Jurkat, Clone E6-1 (cell line): ENCODE measurements at regions not wholly inside any gene's neighbourhood (a gene's known extent, or its start where the extent isn't known, plus 50 kb on each side); places are given as distances from the start of the nearest gene placed in this dataset.

Experiments used
- DNase-seq: peaks from one replicate; pipeline ENCODE4 v3.0.0-alpha.2; 2011; ENCODE audit warnings: low read depth, low spot score
- H3K4me3 ChIP-seq: 2 replicates; pipeline ENCODE4 v1.5.1; 2011; ENCODE audit warnings: mild to moderate bottlenecking, low read length, control low read depth, moderate library complexity

GRCh38 chr1:201751872-201752271 lies 77.1 kb upstream of the IPO9 start:
- no peak for DNase-seq
- H3K4me3 ChIP-seq: no peak overlapping the region

GRCh38 chr1:201752333-201752732 lies 76.6 kb upstream of the IPO9 start:
- H3K4me3 ChIP-seq: no peak overlapping the region
- no peak for DNase-seq

- H3K4me3 ChIP-seq: no peak overlapping the region
- no peak for DNase-seq
These were observed 75.5 kb upstream of the IPO9 start for GRCh38 chr1:201753492-201753891.

- DNase-seq: no peak
- H3K4me3 ChIP-seq: no peak overlapping the region
These were observed 74.6 kb upstream of the IPO9 start for GRCh38 chr1:201754353-201754752.

- H3K4me3 ChIP-seq: no peak overlapping the region
- DNase-seq: no peak
These were observed 73.8 kb upstream of the IPO9 start for GRCh38 chr1:201755200-201755599.

GRCh38 chr1:201756406-201756805 lies 72.6 kb upstream of the IPO9 start:
- no peak for DNase-seq
- no peak overlapping the region for H3K4me3 ChIP-seq

- no peak for DNase-seq
- H3K4me3 ChIP-seq: no peak overlapping the region
These were observed 70.4 kb upstream of the IPO9 start for GRCh38 chr1:201758499-201759050.

GRCh38 chr1:201759194-201759815 lies 69.7 kb upstream of the IPO9 start:
- no peak overlapping the region for H3K4me3 ChIP-seq
- no peak for DNase-seq

GRCh38 chr1:201760516-201760915 lies 68.4 kb upstream of the IPO9 start:
- no peak for DNase-seq
- H3K4me3 ChIP-seq: no peak overlapping the region

- H3K4me3 ChIP-seq: no peak overlapping the region
- DNase-seq: no peak
These were observed 67.8 kb upstream of the IPO9 start for GRCh38 chr1:201761178-201761577.

GRCh38 chr1:201761871-201762270 lies 67.1 kb upstream of the IPO9 start:
- DNase-seq: no peak
- H3K4me3 ChIP-seq: no peak overlapping the region

- H3K4me3 ChIP-seq: no peak overlapping the region
- no peak for DNase-seq
These were observed 66.6 kb upstream of the IPO9 start for GRCh38 chr1:201762381-201762780.

GRCh38 chr1:201763455-201764140 lies 65.4 kb upstream of the IPO9 start:
- H3K4me3 ChIP-seq: no peak overlapping the region
- DNase-seq: no peak

- no peak overlapping the region for H3K4me3 ChIP-seq
- no peak for DNase-seq
These were observed 64.8 kb upstream of the IPO9 start for GRCh38 chr1:201764166-201764565.

GRCh38 chr1:201764579-201764978 lies 64.4 kb upstream of the IPO9 start:
- no peak overlapping the region for H3K4me3 ChIP-seq

GRCh38 chr1:201766131-201766866 lies 62.7 kb upstream of the IPO9 start:
- H3K4me3 ChIP-seq: no peak overlapping the region
- no peak for DNase-seq

More at GRCh38 chr1:201764579-201764978, 64.4 kb upstream of the IPO9 start:
- no peak for DNase-seq

GRCh38 chr1:201767339-201767738 lies 61.6 kb upstream of the IPO9 start:
- DNase-seq: no peak
- H3K4me3 ChIP-seq: no peak overlapping the region

- DNase-seq: no peak
- H3K4me3 ChIP-seq: no peak overlapping the region
These were observed 59.9 kb upstream of the IPO9 start for GRCh38 chr1:201769072-201769471.

GRCh38 chr1:201769966-201770365 lies 59.0 kb upstream of the IPO9 start:
- no peak overlapping the region for H3K4me3 ChIP-seq

GRCh38 chr1:201771466-201771865 lies 57.5 kb upstream of the IPO9 start:
- no peak overlapping the region for H3K4me3 ChIP-seq
- DNase-seq: no peak

More at GRCh38 chr1:201769966-201770365, 59.0 kb upstream of the IPO9 start:
- DNase-seq: no peak
